Dedifferentiated amniotic fluid mesenchymal stem cell (primary cell): ENCODE measurements at regions not wholly inside any gene's neighbourhood (a gene's known extent, or its start where the extent isn't known, plus 50 kb on each side); places are given as distances from the start of the nearest gene placed in this dataset.
A peak's percentile ranks its signal among the peaks of the same experiment; 100 is the strongest.

Source experiments
- DNase-seq: peaks from one replicate; pipeline ENCODE4 v3.0.0-alpha.2; 2016; ENCODE audit errors: extremely low spot score

DNA sequence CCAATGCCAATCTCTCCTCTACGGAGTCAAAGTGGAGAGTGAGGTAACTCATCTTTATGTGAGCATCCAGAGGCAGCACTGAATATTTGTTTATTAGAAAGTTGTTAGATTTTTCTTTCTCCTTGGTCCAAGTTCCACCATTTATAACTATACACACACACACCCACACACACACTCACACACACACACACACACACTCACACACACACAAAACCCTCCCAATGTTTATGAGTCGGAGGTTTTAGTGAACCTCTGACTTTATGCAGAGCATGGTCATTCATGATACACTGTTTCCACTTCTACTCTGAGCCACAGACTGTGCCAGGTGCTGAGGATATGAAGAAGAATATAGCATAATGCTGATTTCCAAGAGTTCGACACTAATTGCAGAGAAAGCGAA lies 132.9 kb upstream of the CCDC68 start:
- DNase-seq = no peak

DNA sequence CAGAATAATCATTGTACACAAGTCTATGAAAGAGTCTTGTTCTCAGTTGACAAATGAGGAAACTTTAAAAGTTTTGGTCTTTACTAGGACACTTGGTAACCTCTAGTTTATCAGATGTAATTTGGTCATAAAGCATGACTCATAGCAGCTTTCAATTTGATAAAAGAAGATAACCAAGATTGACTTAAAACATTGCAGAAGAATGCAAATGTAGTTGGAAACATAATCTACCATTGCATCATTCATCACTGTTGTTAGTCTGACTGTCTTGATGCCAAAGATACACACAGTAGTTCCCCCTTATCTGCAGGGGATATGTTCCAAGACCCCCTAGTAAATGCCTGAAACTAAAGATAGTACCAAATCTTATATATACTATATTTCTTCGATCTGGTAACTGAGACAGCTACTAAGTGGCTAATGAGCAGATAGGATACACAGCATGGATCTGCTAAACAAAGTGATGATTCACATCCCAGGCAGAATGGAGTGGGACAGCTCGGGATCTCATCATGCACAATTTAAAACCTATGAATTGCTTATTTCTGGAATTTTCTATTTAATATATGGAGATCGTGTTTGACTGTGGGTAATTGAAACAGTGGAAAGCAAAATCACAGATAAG lies 131.4 kb upstream of the CCDC68 start:
- no peak for DNase-seq

DNA sequence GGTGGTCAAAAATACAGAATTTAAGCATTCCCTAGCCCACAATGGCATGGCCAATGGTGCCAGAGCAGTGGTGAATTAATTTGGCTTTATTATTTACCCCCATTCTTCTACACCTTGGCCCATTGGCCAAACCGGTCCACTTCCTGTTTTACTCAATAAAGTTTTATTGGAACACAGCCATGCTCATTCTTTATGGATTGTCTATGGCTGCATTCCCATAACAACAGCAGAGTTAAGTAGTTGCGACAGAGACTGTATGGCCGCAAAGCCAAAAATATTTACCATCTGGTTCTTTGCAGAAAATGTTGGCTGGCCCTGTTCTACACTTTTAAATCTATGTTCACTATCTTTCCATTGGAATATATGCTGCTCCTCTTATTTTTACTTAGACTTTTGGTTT lies 130.3 kb upstream of the CCDC68 start:
- DNase-seq = no peak

DNA sequence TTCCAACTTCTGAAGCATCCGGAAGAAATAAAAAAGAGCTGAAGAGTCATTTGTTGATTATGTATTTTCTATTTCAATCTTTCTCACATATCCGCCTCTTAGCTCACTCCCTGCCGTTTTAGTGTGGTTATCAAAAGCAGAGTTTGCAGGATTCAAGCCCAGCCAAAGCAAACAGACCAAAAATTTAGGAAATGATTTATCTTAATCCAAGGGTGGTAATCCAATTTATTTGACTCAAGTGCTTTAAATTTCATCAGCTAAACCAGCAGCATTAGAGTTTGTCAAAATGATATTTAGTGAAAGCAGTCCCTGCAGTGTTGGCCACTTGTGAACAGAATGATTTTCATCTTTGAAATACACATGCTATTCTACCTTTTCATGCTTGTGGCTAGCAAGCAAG lies 129.3 kb upstream of the CCDC68 start:
- DNase-seq = no peak

DNA sequence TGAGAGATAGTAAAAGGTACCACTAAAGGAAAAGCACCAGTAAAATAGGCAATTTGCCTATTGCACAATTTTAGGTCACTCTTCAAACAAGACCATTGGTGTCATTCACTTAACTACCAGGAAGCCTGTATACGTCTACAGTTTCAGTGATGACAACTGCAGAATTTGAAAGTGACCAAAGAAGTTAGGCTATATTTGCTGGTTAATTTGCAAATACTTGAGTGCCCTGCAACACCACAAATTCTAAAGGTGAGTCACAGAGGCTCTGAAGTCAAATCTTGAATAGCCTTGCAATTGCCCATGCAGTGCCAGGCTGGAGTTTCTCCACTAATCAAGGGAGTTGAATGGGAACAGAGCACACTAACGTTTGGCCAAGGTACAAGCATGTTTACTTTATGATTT lies 128.7 kb upstream of the CCDC68 start:
- no peak for DNase-seq

DNA sequence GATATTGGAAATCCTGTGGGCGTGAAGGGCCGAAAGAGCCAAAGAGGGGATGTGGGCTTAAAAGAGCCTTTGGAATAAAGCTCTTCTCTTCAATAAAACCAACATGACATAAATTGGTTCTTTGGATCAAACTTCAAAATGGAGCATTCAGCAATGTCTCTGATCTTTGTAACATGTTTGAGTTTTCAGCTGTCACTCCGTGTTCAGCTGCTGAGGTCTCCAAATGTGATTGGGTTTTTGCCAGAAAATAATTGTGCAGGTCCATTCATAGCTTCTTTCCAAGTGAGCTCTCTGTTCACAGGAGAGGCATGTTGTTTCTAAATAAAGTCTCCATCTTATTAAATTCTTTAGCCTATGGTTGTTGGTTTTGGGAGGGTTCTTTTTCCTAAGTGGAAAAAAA lies 127.6 kb upstream of the CCDC68 start:
- no peak for DNase-seq

DNA sequence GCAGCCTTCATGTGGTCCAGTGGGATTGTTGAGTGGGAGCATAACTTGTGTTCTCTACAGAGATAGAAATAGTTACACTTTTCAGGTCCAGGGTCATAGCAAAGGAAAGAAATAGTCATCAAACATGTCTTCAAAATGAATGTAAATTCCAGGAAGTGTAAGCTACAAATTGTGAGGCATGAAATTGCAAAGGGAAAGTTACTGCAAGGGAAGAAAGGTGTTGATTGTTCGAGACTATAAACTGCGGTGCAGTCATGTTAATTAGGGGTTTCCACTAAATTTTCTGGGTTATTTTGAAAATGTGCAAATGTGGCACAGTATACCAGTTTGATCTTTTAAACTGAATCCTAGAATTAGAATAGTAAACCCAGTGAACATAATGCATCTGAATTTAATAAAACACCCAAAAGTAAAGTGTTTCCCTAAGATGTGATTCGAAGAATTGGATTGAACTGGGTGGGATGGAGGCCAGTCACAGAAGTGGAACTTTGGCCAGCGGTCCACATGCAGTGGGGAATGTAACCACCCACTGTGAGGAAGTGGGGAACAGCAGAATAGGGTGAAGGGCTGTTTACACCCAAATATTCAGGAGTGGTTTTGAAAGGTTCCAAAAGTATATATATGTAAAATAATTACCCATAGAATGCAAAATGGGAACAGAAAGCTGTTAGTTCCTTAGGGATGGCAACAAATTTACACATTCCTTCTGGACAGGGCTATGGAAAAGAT lies 126.5 kb upstream of the CCDC68 start:
- DNase-seq = no peak

DNA sequence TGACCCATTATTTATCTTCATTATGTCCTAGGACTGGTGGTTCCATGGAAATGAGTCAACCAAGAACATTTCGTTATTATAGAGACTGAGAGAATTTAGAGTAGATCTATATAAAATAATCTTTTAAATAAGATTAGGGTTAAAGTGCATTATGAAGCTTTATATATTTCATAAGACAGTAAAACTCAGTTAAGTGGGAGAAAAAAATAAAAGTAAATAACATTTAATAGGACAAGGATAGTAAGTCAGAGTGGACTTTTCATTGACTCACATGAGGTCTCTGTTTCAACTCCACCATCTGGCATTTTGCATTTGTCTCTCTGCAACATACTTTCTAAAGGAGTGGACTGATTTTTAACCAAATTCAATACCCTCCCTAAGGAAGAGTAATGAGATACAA lies 125.3 kb upstream of the CCDC68 start:
- DNase-seq = no peak

DNA sequence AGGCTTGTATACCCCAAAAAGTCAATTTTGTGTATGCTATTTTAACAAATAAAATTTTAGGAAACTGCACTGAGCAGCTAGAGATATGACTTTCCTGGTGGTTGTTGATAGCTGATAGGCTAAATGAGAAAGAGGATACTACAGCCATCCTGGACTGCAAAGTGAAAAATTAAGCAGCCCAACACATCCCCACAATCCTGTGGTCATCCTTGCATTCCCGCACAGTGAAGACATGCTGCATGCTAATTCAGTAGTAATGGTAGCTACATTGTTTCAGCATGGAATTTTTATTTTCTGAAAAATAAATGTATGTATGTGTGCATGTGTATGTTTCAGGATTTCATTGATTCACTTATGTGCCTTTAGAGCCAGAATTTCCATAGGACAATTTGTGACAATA lies 124.2 kb upstream of the CCDC68 start:
- DNase-seq = peak; percentile 34

DNA sequence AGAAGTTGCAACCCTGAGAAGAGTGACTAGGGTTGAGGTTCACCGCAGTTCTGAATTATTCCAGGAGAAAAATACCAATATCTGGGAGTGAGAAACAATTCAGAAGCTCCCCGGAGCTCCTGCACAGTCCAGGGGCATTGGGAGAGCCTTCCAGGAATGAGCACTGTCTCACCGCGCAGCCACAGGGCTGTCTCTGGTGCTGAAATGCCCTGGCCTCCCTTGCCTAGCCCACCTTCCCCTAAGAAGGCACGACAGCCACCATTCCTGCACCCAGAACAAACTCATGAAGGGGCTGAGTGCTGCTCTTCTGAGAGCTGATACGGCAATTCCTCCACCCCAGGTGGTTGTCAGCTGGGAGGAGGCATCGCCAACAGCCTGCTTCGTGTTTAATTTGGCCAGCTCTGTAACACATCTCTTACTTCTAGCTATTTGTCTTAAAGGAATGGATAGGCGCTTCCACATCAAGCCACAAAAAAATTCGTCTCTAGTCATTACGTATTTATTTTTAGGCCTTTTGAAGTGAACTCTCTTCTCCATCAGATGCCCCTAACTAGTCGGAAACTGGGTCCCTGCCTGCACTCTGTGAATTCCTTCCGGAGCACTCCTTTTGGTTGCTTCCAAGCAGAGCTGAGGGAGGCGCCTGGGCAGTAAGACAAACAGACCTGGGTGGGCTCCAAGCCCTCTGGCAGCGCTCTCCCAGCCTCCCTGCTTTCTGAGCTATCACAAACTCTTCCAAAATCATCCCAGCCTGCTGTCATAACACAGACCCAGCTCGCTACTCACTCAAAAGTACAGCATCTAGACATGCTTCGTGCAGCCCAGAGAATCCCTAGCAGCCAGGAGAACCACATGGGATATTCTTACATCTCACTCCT lies 120.5 kb upstream of the CCDC68 start:
- DNase-seq = no peak

DNA sequence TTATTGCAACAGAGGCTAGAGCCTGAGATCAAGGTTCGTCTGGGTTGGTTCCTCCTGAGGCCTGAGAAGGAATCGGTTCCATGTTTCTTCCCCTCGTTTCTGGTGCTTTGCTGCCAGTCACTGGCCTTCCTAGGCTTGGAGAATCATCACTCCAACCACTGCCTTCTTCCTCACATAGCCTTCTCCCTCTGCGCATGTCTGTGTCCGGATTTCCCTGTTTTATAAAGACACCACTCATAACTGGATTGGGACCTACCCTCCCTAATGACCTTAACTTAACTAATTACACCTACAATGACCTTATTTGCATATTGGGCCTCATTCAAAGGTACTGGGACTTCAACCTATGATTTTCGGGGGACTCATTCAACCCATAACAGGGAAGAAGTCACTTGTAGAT lies 119.8 kb upstream of the CCDC68 start:
- no peak for DNase-seq

DNA sequence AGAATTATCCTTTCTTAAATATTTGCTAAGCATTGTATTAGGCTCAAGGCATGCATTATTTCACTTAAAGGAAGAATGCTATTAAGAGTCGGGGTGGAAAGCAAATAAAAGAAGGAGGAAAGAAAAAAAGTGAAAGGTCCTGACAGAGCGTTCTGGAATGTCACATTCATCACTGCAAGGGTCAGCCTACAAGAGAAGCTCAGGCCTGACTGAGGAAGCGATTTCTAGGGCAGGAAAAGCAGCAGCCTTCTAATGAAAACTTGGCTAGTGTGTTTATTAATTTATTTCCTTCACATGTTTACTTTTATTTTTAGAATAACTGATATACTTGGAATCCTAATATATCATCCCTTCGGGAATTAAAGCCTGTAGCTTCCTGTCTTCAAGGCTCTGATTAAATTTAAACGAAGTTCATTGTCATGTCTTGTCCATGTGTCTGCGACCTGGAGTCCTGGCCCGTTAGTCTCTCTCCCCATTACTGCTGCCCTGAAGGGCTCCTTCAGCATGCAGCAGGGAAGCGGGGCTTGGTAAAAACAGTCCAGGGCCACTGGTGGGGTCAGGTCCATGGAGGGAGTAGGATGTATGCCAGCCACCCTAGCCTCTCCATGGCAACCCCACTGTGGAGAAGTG lies 119.2 kb upstream of the CCDC68 start:
- DNase-seq = no peak

DNA sequence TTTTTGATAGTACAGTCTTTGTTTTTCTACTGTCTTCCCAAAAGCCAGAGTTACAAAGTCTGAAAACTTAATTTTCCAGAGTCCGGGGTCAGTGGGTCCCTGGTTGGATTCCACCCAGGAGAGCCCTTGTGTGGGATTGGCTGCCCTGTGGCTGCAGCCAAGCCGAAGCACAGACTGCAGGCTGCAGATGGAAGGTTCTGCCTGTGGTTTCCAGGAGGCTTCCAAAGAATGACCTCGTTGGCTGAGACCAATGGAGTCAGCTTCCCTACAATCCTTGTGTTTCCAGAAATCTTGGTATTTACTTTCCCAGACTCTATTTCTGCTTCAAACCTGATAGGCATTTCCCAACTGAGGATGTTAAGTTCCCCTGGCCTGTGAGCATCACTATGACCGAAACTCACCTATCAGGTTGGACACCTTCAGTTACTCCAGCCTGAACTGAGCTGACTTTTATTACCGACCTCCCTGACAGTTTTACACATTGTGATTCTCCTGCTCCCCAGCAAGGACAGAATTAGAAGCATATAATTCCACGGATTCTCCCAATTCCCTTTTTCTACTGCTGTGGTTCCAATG lies 117.5 kb upstream of the CCDC68 start:
- no peak for DNase-seq

DNA sequence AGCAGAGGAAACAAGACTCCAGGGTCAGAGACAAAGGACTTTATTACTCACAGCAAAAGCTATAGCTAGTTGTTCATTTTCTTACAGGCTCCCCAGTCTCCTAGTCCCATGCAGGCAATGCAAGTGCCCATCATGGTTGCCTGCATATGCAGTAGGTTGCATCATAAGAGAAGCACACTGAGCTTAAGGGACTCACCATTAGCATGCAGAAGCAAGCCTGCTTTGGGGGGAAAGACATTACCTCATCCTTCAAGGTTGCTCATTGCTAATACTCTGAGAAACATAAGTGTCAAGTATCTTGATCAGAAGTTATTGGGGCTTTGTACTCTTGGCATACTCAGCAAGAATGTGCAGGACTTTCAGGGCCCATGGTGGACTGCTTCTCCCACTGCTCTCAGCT lies 114.6 kb upstream of the CCDC68 start:
- no peak for DNase-seq

DNA sequence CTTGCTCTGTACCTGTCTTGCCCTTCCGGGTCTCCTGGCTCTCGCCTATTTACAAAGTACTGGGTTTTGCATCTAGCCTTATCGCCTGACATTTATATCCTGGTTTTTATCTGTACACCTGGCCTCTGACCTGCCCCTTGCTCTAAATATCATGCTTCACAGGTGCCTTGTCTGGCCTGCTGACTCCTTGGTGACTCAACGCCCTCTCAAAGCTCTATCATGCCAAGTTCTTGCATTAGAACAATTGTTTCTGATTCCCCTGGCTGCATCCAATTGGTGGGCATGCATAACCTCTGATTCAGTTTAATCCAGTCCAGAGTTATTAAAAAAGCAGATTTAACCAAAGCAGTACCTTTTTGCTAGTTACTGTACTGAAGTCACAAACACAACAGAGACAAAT lies 113.9 kb upstream of the CCDC68 start:
- no peak for DNase-seq

DNA sequence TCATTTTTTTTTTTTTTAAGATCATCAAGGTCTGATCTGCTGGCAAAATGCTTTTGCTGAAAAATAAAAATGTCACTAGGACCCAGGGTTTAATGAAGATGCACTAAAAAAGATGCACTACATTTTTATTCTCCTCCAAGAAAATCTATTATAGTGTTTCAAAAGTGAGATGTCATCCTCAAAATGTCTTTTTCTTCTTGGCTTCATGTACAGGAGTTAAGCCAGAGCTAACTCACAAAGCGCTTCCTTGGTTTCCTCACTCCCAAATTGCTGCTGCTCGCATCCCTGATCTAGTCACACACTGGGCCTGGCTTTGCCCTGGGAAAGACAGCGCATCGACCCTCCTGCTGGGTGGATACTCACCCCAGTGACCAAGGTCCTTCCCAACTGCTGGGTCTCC lies 113.4 kb upstream of the CCDC68 start:
- DNase-seq = no peak

DNA sequence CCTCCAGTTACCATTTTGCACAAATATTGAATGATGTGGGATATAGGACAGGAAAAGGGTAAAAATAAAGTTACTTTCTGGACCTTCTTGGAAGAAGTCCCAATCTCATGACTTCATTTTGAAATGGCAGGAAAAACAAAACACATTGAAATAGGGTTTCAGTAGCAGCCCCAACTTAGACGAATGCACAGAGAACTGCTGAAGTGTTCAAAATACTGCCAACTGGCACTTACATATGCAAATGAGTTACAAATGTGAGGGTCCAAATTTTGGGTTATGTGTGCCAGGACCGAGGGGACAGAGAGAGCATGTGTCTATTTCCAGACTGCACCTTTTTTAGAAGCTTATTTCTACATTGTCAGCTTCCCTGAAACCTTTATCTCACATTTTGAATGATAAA lies 112.9 kb upstream of the CCDC68 start:
- DNase-seq = no peak

DNA sequence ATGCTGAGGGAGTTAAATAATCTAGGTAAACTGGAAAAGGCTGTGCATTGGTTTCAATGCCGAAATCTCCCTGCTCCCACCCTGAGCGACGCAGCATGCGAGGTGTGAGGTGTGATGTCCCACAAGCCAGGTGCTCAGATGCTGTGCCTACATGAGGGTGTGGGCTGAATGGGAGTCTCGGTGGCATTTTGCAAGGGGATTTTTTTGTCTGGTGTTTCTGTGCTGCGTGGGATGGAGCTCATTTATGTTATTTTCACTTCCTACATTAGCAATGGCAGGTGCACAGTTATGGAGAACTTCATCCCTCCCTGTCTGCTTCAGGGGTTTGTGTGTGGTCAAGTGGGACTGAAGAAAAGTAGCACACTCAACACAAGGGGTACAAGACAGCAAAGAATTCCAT lies 110.2 kb upstream of the CCDC68 start:
- DNase-seq = no peak

DNA sequence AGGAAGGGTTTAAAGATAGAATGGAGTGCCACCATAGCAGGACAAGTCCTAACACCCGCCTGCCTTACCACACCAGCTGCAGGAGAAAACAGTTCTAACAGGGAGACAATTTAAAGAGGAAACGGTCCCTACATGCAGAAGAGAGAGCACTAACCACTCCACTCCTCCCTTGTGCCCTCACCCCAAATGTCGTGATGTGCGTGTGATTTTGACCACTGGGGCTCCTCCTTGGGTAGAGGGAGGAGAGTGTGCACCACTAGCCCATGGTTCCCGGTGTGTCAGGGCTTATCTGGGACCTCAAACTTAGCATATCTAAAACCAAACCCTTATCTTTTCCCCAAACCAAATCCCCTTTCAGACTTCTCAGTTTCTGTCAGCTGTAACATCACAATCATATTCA lies 105.5 kb upstream of the CCDC68 start:
- no peak for DNase-seq

DNA sequence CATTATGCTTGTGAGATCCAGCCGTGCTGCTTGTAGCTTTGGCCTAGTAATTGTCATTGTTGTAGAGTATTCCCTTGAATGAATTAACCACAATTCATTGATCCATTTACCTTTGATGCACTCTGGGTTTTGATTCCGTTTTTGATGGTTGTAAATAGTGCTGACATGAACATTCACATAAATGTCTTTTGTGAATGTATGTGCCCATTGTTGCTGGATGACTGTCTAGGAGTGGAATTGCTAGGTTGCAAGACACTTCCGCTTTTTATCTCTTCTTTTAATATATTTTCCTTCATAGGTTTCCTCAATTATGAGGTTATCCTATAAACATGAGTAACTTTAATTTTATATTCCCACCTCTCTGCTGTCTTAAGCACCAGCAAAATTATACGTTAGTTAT lies 104.8 kb upstream of the CCDC68 start:
- no peak for DNase-seq

DNA sequence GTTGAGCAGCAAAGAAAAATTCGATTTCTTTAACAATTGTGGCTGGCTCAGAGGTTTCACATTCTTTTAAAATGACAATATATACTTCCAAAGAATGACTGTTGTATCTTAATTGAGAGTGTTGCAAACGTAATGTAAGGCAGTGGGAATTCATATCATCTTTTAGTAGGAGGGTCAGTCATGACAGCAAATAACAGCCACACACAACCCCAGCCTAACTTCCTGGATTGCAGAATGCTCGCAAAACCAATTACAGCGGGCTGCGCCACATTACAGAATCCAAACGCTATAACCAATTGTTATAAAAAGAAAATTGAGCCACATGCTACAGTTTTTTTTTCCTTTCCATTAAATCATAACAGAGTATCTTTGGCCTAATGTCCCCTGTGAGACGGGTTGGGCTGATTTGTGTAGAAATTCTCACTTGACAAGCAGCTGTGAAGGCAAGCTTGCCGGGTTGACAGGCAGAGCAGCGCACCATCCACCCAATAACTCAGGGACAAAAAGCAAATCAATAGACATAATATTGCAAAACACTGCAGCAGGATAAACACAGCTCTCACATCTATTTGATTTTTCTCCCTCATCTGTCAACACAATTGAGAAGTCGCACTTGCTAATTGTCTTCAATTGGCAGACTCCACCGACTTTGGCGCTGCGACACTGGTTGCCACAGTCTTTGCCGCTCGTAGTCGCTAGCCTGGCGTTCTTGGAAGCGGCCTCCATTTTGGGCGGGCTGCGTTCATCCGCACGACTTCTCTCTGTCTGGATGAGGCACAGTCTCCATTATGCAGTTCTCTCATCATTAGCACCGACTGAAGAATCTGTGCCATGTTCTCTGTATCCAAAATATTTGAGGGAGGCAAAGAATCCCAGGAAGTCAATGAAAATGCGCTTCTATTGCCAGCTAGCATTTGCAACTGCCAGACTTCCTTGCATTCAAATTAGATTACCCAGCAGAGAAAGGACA lies 95.0 kb upstream of the CCDC68 start:
- DNase-seq = no peak
